ENCODE measurements at regions not wholly inside any gene's neighbourhood (a gene's known extent, or its start where the extent isn't known, plus 50 kb on each side); places are given as distances from the start of the nearest gene placed in this dataset.
A peak's percentile ranks its signal among the peaks of the same experiment; 100 is the strongest.
"Not testable (repeated sequence)": the region's sequence is repeated elsewhere in the genome, so short reads cannot be mapped to it uniquely, and the experiment has no call there.

DNA sequence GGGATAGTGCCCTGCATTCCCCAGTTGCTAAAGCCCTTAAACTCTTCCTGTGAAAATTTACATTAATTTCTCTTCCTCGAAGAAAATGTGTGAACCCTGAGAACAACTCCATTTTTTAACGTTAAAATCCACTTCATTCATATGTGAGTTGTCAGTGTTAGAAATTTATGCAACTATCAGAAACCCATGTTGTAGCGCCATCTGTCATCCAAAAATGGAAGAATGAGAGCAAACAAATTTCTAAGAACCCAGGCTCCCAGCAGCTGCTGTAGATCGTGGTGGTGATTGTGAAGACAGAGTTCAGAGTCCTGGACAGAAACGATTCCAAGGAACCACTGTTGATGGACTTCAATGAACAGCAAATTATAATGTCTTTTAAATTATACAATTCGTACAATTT, 179.7 kb upstream of the NDN start:
- Histone ChIP-seq H3K9me3 (ENCODE audit: control insufficient read depth in 2 of 3, insufficient read depth in 1 of 3, low read length in 3 of 3) (no peaks in the 10 kb centered on the region), H3K27me3 (ENCODE audit: control insufficient read depth, insufficient read depth, low read length) (no peaks in the 10 kb centered on the region), H3K27ac (ENCODE audit: low read depth in 2 of 2, low read length in 2 of 2) (no peak overlapping the region), H3K9ac (ENCODE audit: low read length in 3 of 3) (no peak overlapping the region), H3K4me1 (ENCODE audit: control insufficient read depth in 2 of 3, insufficient read depth in 2 of 3, low read depth in 1 of 3, low read length in 3 of 3) (no peaks in the 10 kb centered on the region), H3K4me3 (ENCODE audit: low read length in 3 of 3) (no peak overlapping the region), H3K36me3 (ENCODE audit: control insufficient read depth in 2 of 3, insufficient read depth in 3 of 3, low read length in 3 of 3) (no peaks in the 10 kb centered on the region)
- peak in 1 of 5 donors; percentile 50 for DNase-seq
- intact Hi-C loops (cut with DNase I) = no loop called here
- FAIRE-seq = no peak
- TF ChIP-seq, protein P1, sequence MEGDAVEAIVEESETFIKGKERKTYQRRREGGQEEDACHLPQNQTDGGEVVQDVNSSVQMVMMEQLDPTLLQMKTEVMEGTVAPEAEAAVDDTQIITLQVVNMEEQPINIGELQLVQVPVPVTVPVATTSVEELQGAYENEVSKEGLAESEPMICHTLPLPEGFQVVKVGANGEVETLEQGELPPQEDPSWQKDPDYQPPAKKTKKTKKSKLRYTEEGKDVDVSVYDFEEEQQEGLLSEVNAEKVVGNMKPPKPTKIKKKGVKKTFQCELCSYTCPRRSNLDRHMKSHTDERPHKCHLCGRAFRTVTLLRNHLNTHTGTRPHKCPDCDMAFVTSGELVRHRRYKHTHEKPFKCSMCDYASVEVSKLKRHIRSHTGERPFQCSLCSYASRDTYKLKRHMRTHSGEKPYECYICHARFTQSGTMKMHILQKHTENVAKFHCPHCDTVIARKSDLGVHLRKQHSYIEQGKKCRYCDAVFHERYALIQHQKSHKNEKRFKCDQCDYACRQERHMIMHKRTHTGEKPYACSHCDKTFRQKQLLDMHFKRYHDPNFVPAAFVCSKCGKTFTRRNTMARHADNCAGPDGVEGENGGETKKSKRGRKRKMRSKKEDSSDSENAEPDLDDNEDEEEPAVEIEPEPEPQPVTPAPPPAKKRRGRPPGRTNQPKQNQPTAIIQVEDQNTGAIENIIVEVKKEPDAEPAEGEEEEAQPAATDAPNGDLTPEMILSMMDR (IDR thresholded peaks at IDR 0.05; ENCODE audit: borderline replicate concordance, extremely low read depth, insufficient read depth) = no peak

DNA sequence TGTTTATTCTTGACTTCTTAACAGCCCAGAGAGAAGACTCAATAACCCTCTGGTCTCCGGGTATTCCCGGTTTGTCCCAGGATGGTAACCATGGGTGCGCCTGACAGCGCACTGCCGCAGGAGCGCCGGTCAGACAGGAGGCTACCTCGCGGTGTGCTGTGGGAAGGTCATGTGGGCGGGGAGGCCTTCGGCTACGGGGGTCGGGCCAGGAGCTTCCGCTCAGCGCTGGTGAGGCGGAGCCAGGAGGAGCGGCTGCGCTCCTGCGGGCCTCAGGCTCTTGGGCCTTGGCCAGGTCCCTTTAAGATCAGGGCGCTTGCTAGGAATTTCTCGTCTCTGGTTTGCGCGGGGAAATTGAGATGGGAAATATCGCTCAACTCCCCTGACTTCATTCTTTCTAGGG, 182.3 kb upstream of the NDN start:
- DNase-seq (peak; percentile 62 to 85 (median 77)), FAIRE-seq (no peak)
- TF ChIP-seq, protein P1 (IDR thresholded peaks at IDR 0.05; ENCODE audit: borderline replicate concordance, extremely low read depth, insufficient read depth) = no peak
- Histone ChIP-seq H3K9ac (ENCODE audit: low read length in 3 of 3) (no peak overlapping the region), H3K27ac (ENCODE audit: low read depth in 2 of 2, low read length in 2 of 2) (no peak overlapping the region), H3K27me3 (ENCODE audit: control insufficient read depth, insufficient read depth, low read length) (no peaks in the 10 kb centered on the region), H3K4me1 (ENCODE audit: control insufficient read depth in 2 of 3, insufficient read depth in 2 of 3, low read depth in 1 of 3, low read length in 3 of 3) (no peaks in the 10 kb centered on the region), H3K4me3 (ENCODE audit: low read length in 3 of 3) (peak overlapping the region in 1 of 3 donors; percentile 27), H3K9me3 (ENCODE audit: control insufficient read depth in 2 of 3, insufficient read depth in 1 of 3, low read length in 3 of 3) (no peaks in the 10 kb centered on the region), H3K36me3 (ENCODE audit: control insufficient read depth in 2 of 3, insufficient read depth in 3 of 3, low read length in 3 of 3) (no peaks in the 10 kb centered on the region)
- intact Hi-C loops (cut with DNase I) = no loop called here

DNA sequence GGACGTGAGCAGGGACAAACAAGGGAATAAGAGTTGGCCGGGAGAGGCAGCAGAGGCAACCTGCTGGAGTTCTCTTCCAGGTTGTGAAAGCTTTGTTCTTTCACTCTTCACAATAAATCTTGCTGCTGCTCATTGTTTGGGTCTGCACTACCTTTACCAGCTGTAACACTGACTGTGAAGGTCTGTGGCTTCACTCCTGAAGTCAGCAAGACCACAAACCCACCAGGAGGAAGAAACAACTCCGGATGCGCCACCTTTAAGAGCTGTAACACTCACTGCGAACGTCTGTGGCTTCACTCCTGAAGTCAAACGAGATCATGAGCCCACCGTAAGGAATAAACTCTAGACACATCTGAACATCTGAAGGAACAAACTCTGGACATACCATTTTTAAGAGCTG, 186.5 kb upstream of the NDN start:
- H3K27me3 ChIP-seq (ENCODE audit: control insufficient read depth, insufficient read depth, low read length); intact Hi-C loops (cut with DNase I); H3K4me1 ChIP-seq (ENCODE audit: control insufficient read depth in 2 of 3, insufficient read depth in 2 of 3, low read depth in 1 of 3, low read length in 3 of 3); FAIRE-seq; H3K27ac ChIP-seq (ENCODE audit: low read depth in 2 of 2, low read length in 2 of 2); H3K36me3 ChIP-seq (ENCODE audit: control insufficient read depth in 2 of 3, insufficient read depth in 3 of 3, low read length in 3 of 3); H3K4me3 ChIP-seq (ENCODE audit: low read length in 3 of 3); DNase-seq; H3K9ac ChIP-seq (ENCODE audit: low read length in 3 of 3); H3K9me3 ChIP-seq (ENCODE audit: control insufficient read depth in 2 of 3, insufficient read depth in 1 of 3, low read length in 3 of 3): not testable (repeated sequence)

DNA sequence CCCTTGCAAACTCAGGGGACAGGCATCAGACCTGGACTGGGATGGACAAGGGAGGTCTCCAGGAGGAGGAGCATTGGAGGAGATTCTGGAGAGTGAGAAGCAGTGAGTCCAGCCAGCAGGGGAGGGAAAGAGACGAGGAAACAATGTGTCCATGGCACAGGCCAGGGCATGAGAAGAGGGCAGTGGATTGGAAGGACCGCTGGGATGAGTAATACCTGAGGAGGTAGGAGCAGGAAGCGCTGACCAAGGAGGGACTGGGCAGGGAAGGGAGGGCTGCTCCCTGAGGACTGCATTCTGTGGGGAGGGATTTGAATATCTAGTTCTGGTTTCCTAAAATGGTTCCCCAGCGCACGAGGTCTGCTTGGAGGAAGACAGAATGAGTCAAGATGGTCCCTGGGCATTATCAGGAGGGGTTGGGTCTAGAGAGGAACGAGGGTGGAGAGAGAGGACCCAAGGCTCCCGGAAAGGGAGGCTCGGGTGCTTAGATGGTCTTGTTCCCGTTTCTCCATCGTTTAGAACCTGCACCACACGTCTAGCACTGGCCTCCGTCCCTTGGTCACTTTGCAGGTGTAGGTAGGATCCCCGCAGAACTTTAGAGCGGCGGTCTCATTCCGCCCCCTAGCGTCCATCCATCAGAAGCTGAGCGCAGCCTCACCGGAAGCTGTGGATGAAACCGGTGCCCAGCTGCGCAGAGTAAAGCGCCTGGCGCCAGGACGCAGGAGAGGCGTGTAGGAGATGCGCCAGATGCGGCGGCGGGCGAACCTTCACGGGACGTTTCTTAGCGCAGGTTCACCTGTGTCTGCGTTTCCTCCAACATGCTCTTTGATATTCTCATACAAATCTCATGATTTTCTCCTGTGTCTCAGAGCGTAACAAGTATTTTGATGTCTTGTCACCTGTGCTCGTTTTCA, 190.7 kb upstream of the NDN start:
- no peak overlapping the region for H3K27ac ChIP-seq (ENCODE audit: low read depth in 2 of 2, low read length in 2 of 2)
- FAIRE-seq (no peak), DNase-seq (peak; percentile 73 to 77 (median 76))
- no peaks in the 10 kb centered on the region for H3K27me3 ChIP-seq (ENCODE audit: control insufficient read depth, insufficient read depth, low read length)
- intact Hi-C loops (cut with DNase I) = no loop called here
- H3K4me1 ChIP-seq (ENCODE audit: control insufficient read depth in 2 of 3, insufficient read depth in 2 of 3, low read depth in 1 of 3, low read length in 3 of 3) = no peaks in the 10 kb centered on the region
- TF ChIP-seq, protein P1 (IDR thresholded peaks at IDR 0.05; ENCODE audit: borderline replicate concordance, extremely low read depth, insufficient read depth) = peak; percentile 50
- H3K9me3 ChIP-seq (ENCODE audit: control insufficient read depth in 2 of 3, insufficient read depth in 1 of 3, low read length in 3 of 3) = peaks cover 0 to 2% (median 0%) of the 10 kb centered on the region in 3 donors
- no peaks in the 10 kb centered on the region for H3K36me3 ChIP-seq (ENCODE audit: control insufficient read depth in 2 of 3, insufficient read depth in 3 of 3, low read length in 3 of 3)
- H3K9ac ChIP-seq (ENCODE audit: low read length in 3 of 3) = no peak overlapping the region
- peak overlapping the region in 1 of 3 donors; percentile 17 for H3K4me3 ChIP-seq (ENCODE audit: low read length in 3 of 3)

Measured in kidney (tissue), 13 donors.